ENCODE measurements at regions not wholly inside any gene's neighbourhood (a gene's known extent, or its start where the extent isn't known, plus 50 kb on each side); places are given as distances from the start of the nearest gene placed in this dataset.

DNA sequence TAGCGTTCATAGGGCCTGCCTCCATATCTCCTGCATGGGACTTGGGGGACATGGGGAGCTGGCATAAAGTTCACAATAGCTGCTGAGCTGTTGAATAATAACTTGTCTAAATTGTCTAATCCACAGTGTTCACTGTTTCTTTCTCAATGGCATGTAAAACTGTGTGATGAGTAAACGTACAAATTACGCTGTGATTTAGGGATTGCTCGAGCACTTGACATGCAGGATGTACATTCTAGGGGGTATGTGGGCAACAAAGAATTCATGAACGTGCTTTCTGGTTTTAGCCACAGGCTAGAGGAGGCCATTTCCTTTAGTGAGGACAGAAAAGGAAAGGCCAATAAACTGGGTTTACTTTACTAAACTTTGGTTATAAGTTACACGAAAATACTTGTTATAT is 534.2 kb upstream of the ZWINT start:
- Mint-ChIP-seq H3K9me3 (peaks cover 3% of the 10 kb centered on the region), H3K27me3 (no peaks in the 10 kb centered on the region), H3K27ac (no peak overlapping the region), H3K4me3 (no peak overlapping the region), H3K36me3 (ENCODE audit: low read depth) (no peaks in the 10 kb centered on the region), H3K4me1 (no peaks in the 10 kb centered on the region)
- TF ChIP-seq CTCF (IDR thresholded peaks at IDR 0.05): no peak
- CTCF ChIA-PET: no interaction called here
- intact Hi-C loops (cut with micrococcal nuclease): no loop called here
- no peak for ATAC-seq (ENCODE audit: low read depth)
- POLR2A ChIA-PET: no interaction called here
- DNase-seq: no peak

DNA sequence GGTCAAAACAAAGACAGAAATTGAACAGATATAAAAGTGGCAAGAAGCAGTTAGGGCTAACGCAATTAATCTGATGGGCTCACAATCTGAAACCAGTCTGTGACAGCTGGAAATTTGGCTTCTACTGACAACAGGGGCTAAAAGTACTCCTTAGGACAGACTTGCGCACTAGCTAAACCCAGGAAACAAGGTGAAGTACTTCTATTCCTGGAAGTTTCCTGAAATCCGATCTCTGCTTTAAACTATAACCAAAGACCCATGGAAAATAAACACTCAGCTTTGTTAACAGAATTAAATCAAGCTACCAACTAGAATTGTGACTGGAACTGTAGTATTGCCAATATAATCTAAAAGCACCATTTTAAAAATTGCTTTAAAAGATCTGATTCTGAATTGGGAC is 520.2 kb upstream of the ZWINT start:
- Mint-ChIP-seq H3K4me3 (no peak overlapping the region), H3K27ac (no peak overlapping the region), H3K4me1 (no peaks in the 10 kb centered on the region), H3K27me3 (no peaks in the 10 kb centered on the region), H3K36me3 (ENCODE audit: low read depth) (no peaks in the 10 kb centered on the region), H3K9me3 (no peaks in the 10 kb centered on the region)
- ATAC-seq (ENCODE audit: low read depth): no peak
- ChIA-PET POLR2A (no interaction called here), CTCF (no interaction called here)
- TF ChIP-seq CTCF (IDR thresholded peaks at IDR 0.05): no peak
- intact Hi-C loops (cut with micrococcal nuclease): no loop called here
- DNase-seq: no peak

- no peaks in the 10 kb centered on the region for H3K36me3 Mint-ChIP-seq (ENCODE audit: low read depth)
- no peaks in the 10 kb centered on the region for H3K4me1 Mint-ChIP-seq
- POLR2A ChIA-PET: no interaction called here
- ATAC-seq (ENCODE audit: low read depth) (no peak), DNase-seq (no peak)
- no peaks in the 10 kb centered on the region for H3K9me3 Mint-ChIP-seq
- H3K27me3 Mint-ChIP-seq: no peaks in the 10 kb centered on the region
- intact Hi-C loops (cut with micrococcal nuclease): no loop called here
- CTCF ChIA-PET: no interaction called here
- no peak for TF ChIP-seq CTCF (IDR thresholded peaks at IDR 0.05)
- H3K27ac Mint-ChIP-seq: no peak overlapping the region
- H3K4me3 Mint-ChIP-seq: no peak overlapping the region
These were observed 519.5 kb upstream of the ZWINT start for GRCh38 chr10:56880606-56881005.

- ChIA-PET POLR2A (no interaction called here), CTCF (no interaction called here)
- Mint-ChIP-seq H3K4me1 (no peaks in the 10 kb centered on the region), H3K9me3 (no peaks in the 10 kb centered on the region), H3K36me3 (ENCODE audit: low read depth) (no peaks in the 10 kb centered on the region), H3K27me3 (no peaks in the 10 kb centered on the region), H3K27ac (no peak overlapping the region), H3K4me3 (no peak overlapping the region)
- ATAC-seq (ENCODE audit: low read depth) (no peak), DNase-seq (no peak)
- TF ChIP-seq CTCF (IDR thresholded peaks at IDR 0.05): no peak
- intact Hi-C loops (cut with micrococcal nuclease): no loop called here
These were observed 513.9 kb upstream of the ZWINT start for GRCh38 chr10:56874950-56875349.

DNA sequence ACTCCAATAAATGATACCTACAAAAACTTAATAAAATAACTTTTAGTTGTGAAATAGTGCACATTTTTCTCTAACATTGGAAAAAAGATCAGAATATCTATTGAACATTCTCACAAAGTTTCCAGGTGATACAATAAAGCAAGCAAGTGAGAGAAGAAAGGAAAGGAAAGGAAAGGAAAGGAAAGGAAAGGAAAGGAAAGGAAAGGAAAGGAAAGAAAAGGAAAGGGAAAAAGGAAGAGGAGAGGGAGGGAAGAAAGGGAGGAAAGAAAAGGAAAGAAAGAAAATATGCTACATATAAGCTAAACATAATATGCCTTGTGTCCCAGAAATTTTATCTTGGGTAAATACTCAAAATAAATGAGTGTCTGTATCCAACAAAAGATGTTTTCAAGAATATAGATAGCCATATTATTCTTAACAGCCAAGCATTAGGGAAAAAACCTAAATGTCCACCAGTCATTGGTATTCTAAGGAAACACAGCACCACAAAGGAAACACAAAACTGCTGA is 510.2 kb upstream of the ZWINT start:
- POLR2A ChIA-PET: no interaction called here

More for the DNA sequence above, 510.2 kb upstream of the ZWINT start:
- CTCF ChIA-PET: no interaction called here
- H3K9me3 Mint-ChIP-seq: no peaks in the 10 kb centered on the region
- no peaks in the 10 kb centered on the region for H3K4me1 Mint-ChIP-seq
- no peaks in the 10 kb centered on the region for H3K36me3 Mint-ChIP-seq (ENCODE audit: low read depth)
- DNase-seq (no peak), ATAC-seq (ENCODE audit: low read depth) (no peak)
- TF ChIP-seq CTCF (IDR thresholded peaks at IDR 0.05): no peak
- intact Hi-C loops (cut with micrococcal nuclease): no loop called here
- no peak overlapping the region for H3K4me3 Mint-ChIP-seq
- no peaks in the 10 kb centered on the region for H3K27me3 Mint-ChIP-seq
- no peak overlapping the region for H3K27ac Mint-ChIP-seq

Measured in activated B cell treated with CpG ODN at 0.5 μM for 24 hours (primary cell).